TTC549 (cell line): ENCODE measurements at regions not wholly inside any gene's neighbourhood (a gene's known extent, or its start where the extent isn't known, plus 50 kb on each side); places are given as distances from the start of the nearest gene placed in this dataset.
"Not testable (repeated sequence)": the region's sequence is repeated elsewhere in the genome, so short reads cannot be mapped to it uniquely, and the experiment has no call there.

Source experiments
- FAIRE-seq: peaks from 2 replicates; lab custom pipeline; 2012; peaks lifted over from hg19 to GRCh38; lab: Jason Lieb, UNC

DNA sequence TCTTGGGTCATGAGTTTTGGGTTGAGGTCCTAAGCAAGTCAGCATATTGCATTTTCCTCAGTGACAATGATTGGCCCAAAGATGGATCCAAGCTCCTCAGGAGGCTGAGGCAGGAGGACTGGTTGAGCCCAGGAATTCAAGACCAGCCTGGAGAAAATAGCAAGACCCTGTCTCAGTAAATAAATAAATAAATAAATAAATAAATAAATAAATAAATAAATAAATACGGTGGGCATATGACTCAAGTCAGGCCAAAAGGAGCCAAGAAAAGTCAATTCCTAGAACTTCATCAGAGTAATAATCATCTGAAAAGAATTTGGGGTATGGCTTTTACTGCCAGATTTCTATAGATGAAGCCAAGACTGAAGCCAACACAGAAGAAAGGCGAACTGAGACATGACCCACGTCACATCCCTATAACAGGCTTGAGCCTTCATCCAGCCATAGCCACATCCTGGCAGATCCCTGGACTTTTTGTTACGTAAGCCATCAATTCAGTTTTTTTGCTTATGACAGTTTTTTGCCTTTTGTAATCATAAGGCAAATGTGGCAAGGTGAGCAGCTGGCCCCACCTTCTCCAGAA lies 88.5 kb upstream of the NFASC start:
- FAIRE-seq = no peak

DNA sequence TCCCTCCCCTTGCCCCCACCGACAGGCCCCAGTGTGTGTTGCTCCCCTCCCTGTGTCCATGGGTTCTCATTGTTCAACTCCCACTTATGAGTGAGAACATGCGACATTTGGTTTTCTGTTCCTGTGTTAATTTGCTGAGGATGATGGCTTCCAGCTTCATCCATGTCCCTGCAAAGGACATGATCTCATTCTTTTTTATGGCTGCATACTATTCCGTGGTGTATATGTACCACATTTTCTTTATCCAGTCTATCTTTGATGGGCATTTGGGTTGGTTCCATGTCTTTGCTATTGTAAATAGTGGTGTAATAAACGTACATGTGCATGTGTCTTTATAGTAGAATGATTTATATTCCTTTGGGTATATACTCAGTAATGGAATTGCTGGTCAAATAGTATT lies 85.6 kb upstream of the NFASC start:
- FAIRE-seq = not testable (repeated sequence)

DNA sequence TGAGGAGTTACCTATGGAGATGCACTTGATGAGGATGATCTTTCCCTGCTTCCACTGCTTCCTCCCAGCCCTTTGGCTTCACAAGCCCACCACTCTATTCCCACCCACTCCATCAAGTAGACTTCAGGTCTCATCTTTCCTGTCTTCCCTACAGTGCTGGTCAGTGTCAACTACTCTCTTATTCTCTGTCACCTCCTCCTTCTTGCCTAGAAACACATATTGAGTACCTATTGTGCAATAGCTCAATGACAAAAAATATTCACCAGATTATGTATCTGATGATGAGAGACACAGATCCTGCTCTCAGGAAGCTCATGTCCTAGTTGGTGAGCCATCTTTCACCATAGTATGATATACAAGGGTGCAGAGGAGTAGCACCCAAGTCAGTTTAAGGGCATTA lies 82.2 kb upstream of the NFASC start:
- no peak for FAIRE-seq

DNA sequence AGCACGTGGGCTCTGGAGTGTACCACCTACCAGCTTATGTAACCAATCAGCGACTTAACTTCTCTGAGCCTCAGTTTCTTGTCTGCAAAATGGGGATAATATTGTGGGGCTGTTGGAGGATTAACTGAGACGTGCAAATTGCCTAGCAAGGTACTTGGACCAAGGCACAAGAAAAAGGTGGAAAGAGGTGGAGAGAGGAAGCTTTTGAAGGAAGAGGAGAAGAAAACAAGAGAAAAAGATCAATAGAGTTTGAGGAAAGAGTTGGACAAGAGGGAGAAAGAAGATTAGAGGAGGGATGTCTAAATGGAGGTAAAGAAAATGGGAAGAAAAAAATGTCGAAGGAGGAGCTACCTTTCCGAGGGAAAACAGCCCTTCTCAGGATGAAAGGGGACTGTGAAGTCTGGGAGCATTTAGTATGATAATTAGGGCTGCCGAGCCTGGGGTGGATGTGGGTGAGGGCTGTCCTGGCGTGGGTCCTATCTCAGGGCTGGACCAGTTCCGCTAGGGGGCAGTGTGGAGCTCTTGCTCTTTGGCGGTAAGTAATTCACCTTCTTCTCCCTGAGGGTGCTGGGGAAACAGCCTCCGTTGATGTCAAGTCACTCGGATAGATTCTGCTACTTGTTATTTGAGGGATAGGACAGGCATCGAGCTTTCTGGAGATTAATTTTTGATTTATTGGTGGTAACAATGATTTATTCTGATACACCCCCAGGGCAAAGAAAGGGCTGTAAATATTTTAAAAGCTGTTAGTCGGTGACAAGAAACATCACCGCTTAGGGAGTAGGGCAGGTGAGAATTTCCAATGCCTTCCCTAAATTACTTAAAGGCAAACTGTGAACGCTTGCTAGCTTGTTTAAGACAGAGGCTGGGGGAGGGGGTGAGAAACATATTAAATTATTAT lies 79.0 kb upstream of the NFASC start:
- no peak for FAIRE-seq

DNA sequence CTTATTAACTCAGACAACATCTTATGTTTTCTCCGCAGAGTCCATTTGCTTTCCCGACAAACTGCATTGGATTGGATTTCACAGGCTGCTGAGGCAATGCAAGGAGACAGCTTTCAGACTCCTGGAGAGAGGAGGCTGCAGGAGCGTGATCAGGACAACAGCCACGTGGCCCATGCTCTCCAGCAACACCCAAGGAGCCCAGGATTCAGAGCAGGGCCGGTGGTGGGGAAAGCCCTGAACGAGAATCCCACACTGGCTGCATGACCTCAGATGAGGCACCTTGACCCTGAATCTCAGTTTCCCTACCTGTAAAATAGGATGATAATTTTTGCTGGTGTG lies 78.3 kb upstream of the NFASC start:
- no peak for FAIRE-seq

DNA sequence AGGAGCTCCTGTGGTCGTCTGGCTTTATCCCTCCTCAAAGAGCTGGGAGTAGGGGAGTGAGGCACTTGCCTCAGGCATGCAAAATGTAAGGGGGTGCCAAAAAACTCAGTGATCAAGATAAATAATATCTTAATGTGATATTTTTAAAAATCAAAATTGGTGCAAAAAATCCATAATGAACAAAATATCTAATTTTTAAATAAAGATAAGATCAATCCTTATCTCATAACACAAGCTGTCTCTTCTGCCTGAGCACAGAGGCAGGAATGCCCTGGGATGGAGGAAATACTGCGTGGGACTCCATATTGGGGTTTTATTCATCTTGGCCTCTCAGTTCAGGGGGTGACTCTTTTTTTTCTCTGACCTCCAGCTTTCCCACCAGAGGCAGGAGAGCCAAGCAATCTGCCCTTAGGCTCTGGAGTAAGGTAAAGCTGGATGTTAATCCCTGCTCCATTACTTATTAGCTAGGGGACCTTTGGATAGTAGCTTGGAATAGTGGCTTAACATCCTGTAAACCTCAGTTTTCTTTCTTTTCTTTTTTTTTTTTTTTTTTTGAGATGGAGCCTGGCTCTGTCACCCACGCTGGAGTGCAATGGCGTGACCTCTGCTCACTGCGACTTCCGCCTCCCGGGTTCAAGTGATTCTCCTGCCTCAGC lies 77.3 kb upstream of the NFASC start:
- FAIRE-seq = no peak

DNA sequence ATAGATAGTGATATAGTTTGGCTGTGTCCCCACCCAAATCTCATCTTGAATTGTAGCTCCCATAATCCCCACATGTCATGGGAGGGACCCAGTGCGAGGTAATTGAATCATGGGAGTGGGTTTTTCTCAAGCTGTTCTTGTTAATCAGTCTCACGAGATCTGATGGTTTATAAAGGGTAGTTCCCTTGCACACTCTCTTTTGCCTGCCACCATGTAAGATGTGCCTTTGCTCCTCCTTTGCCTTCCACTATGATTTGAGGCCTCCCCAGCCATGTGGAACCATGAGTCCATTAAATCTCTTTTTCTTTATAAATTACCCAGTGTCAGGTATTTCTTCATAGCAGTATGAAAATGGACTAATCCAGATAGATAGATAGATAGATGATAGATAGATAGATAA lies 73.8 kb upstream of the NFASC start:
- FAIRE-seq = not testable (repeated sequence)

DNA sequence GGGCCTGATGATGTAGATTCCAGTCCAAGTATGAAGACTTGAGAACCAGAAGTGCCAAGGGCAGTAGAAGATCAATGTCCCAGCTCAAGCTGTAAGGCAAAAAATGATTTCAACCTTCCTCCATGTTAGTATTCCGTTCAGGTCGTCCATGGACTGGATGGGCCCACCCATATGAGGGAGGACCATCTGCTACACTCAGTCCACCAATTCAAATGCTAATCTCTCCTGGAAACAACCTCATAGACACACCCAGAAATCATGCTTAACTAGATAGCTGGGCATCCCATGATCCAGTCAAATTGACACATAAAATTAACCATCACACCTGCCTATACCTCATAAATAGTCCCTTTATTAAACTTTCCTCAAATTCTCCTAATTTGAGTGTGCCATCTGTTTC lies 73.3 kb upstream of the NFASC start:
- FAIRE-seq = no peak

DNA sequence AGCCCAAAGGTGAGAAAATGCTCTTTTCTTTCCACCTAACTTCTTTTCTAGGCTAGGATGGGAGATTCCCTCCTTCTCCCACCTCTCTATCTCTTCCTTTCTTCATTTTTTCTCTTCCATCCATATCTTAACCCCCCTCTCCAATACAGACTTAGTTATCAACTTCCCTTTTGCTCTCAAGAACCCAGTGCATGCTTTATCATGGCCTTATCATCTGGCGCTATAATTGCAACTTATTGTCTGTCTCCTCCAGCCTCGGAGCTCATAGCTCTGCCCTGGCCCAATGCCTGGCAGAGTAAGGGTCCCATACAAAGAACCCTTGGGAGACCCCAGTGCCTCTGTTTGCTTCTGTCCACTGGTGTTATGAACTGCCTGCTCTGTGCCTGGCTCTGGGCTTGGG lies 71.0 kb upstream of the NFASC start:
- no peak for FAIRE-seq

DNA sequence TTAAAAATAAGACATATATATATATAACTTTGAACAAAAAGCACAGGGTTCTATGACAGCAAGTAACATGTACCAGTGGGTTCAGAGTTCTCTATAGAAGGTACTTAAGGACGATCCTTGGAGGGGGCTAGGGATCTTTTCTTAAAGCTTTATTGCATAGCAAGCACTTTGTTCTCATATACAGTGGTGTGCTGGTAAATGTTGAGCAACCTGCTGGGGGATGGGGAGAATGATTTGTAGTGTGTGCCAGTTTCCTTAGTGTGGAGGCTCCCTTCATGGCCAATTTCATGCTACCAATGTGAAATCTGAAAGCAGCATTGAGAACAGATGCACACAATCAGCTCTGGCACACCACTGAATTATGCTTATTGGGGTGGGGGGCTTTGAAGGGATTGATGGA lies 69.5 kb upstream of the NFASC start:
- FAIRE-seq = no peak

DNA sequence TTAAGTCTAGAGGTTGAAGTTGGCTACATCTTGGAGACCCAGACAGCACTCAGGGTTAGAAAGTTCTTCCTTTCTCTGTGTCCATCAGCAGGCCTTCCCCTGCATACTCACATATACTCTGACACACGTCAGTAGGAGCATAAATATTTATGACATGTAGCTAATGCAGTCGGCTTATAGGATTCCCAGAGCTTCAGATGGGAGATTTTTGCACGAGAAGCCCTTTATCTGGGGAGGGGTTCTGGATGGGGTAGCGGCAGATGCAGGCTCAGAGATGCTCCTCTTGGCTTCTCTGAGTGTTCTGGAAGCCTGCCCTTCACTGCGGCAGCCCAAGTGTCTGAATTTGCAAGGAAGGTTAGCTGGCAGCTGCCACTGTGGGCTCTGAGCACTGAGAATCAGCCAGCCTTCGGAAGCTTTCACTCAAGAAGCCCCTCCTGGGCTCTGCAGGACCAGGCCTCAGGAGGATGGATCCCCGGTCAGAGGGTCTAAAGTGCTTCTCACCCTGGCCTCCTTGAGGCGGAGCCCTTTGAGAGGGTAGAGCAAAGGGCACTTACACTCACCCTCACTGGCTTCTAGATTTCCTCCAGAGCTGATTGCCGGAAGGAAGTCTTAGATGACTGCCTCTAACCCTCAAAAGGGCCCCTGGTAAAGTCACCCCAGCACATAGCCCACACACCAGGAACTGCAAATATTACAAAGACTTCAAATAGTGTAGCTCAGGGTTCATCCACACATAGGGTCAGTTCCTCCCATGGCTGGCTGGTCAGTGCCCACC lies 68.1 kb upstream of the NFASC start:
- FAIRE-seq = no peak

DNA sequence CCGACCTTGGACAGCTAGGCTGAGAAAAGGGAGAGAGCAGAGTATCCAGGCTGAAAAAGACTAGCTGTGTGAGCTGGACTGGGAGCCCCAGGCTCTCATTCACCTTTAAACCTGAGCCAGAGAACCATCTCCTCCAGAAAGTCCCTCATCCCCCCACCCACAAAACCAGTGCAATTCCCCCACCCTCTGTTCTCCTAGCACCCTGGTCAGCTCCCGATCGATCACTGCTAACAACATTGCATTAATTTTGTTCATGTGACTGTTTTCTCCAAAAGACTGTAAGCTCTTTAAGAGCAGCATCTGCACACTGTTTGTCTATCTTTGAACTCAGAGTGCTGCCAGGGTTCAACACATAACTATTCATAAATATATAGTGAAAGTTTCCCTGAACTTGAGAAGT lies 67.1 kb upstream of the NFASC start:
- FAIRE-seq = no peak

DNA sequence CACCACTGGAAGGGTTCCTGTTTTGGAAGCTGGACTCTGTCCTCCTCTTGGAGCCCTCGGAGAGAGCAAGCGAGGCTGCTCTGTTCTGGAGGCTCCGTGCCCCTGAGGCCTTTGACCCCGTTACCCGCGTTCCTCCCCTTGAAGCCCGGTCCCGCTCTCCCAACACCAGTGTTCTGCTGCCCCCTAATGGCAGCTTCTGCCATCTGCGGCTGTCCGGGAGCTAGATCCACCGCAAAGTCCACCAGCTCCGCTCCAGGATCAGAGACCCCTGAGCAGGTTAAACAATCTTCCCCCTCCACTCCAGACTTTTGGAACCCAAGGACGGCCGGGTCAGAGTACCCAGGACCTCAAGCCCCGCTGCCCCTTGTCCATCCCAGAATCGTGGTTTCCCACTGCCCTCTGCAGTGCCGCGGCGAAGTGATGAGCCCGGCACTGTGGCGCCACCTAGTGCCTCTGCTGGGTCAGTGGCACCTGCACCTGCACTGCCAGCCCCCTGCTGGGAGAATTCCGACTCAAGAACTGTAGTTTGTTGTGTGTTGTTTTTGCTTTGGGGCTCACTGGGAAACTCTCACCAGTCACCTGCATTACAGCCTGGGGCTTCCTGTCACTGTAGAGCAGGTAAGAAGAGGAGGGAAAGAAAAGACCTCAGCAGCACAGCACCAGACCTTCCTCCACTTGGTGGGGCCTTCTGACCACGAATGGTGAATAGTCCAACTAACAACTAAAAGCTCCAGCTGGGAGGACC lies 63.5 kb upstream of the NFASC start:
- no peak for FAIRE-seq

DNA sequence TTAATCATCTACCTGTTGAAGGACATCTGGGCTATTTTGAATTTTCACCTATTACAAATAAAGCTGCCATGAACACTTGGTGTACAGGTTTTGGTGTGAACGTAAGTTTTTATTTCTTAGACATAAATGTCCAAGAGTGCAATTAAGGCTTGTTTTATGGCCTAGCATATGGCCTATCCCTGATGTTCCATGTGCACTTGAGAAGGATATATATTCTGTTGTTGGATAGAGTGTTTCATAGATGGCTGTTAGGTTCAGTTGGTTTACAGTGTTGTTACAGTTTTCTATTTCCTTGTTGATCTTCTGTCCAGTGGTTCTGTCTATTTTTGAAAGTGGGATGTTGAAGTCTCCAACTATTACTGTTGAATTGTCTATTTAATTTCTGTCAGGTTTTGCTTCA lies 61.2 kb upstream of the NFASC start:
- FAIRE-seq = no peak

DNA sequence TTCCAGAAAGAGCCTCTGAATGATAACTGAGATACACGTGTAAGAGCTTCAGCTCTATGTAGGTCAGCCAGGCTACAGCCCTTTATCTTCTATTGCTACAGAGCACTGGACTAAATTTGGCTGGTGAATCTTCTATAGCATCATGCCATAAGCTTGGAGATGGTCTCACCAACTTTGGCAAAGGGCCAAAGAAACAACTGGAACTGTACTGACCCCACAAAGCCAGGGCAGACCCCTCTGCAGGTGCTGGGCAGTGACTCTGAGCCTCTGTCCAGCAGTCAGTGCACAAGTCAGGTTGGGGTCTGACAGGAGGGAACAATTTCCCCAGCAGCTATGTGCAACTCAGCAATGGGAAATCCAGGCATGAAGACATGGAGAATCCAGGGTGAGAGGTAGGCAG lies 57.8 kb upstream of the NFASC start:
- FAIRE-seq = no peak

DNA sequence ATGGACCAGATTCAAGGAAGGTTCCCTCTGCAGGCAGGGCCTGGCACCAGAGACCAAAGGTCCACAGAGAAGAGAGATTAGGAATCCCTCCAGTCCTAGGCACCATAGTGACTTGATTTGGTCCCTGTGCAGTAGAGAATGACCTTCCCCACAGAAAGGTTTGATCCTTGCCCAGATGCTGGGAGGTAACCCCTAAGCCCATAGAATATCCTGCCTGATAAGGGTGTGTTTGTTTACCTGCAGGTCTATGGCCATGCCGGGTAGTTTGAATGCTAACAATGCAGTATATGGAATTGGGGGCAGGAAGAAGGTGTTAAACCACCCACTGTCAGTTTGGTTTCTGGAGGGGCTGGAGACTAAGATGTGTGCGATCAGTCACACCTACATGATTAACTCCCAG lies 57.1 kb upstream of the NFASC start:
- FAIRE-seq = no peak

DNA sequence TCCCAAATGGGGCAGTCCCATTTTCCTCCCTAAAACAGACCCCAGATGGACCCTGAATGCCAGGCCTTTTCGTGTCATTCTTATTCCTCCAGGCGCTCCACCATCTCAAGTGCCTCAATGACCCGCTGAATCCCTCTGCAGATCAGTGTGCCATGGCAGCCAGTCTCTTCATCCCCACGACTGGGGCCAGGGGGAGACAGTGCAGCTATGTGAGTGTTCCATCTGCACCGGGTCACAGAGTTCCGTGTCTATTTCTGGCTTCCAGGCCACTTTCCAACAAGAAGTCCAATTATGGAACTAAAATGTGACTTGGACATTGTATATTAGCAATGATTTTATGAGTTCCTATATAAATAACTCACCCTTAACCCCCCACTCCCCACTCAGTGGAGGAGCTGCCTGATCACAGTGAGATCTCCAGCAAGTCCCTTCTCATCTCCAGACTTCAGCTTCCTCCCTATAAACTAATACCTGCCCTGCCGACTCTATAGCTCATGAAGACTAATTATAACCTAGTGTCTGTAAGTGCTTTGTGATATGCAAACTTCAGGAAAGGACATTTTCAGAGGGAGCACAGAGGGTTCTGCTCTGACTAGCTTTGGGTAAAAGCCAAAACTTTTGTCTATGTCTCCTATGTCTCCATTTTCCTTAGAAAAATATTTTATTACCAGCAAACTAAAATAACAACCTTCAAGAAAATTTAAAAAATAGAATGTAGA lies 56.3 kb upstream of the NFASC start:
- FAIRE-seq = no peak

DNA sequence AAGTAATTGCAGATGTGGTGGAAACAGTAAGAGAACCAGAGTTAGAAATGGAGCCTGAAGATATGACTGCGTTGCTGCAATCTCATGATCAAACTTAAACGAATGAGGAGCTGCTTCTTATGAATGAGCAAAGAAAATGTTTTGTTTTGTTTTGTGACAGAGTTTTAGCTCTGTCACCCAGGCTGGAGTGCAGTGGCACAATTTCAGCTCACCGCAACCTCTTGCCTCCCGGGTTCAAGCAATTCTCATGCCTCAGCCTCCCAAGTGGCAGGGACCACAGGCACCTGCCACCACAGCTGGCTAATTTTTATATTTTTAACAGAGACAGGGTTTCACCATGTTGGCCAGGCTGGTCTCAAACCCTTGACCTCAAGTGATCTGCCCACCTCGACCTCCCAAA lies 53.3 kb upstream of the NFASC start:
- FAIRE-seq = no peak

DNA sequence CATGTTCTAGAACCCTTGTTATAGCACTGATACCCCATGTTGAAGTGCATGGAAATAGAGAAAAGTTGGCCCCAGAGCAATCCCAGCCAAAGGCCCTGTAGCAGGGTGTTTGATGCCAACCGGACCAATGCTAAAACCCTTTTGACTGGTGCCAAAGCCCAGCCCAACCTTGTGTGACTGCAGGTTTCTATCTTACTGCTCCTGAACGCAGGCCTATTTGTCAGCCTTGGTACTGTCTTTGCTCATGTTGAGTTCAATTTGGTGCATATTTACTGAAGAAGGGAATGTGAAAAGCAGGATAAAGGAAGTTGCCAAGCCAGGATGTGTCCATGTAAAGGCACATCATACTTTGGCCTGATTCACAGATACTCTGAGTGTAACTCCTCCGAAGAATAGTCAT lies 51.7 kb upstream of the NFASC start:
- no peak for FAIRE-seq

DNA sequence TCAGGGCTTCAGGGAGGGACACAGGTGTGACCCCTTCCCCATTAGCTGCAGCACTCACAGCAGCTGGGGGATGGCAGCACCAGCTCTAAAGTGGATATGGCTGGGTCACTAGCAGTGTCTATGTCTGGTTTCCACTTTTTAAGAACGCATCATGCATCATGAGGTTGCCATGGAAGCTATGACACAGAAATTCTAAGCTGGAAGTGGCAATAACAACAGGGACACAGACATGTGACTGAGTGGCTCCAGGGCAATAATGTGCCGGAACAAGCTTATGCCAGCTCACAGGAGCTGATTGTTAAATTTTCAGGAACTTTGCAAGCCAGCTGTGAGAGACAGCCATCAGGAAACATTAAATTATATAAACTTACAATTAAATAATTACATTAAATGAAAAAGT lies 51.2 kb upstream of the NFASC start:
- no peak for FAIRE-seq
